ENCODE measurements at regions not wholly inside any gene's neighbourhood (a gene's known extent, or its start where the extent isn't known, plus 50 kb on each side); places are given as distances from the start of the nearest gene placed in this dataset.

DNA sequence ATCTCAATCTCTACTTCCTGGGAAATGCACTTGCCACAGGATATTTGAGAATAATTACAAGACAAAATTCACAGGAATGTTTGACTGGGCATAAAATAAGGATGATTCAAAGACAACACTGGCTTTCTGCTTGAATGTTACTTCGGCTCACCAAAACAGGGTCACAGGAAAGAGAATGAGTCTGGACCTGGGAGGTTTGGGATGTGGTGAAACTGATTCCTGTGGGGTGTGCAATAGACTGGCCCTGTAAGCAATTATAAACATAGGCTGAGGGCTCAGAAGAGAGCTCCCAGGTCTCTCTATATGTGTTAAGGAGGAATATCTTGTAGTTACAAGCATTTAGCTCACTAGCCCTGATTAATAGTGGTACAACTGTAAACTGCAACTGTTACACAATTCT, 613.9 kb upstream of the CELF2 start:
- H3K27me3 ChIP-seq, result no peaks in the 10 kb centered on the region
- H3K4me1 ChIP-seq (ENCODE audit: insufficient read depth), result no peaks in the 10 kb centered on the region
- H3K79me2 ChIP-seq, result no peaks in the 10 kb centered on the region
- H3K36me3 ChIP-seq (replicated peaks; ENCODE audit: insufficient read depth, low read depth), result no peaks in the 10 kb centered on the region
- H3K9me2 ChIP-seq (replicated peaks; ENCODE audit: insufficient read depth), result no peaks in the 10 kb centered on the region
- no peak overlapping the region for H3K27ac ChIP-seq
- 100% methylated on average over 1 of the region's 1 CpG for WGBS (ENCODE audit: low lambda C conversion rate, missing lambda C conversion rate)
- no peak overlapping the region for H3K4me2 ChIP-seq
- no peak for TF ChIP-seq EZH2 (IDR thresholded peaks at IDR 0.05; ENCODE audit: borderline replicate concordance)
- TF ChIP-seq EZH2phosphoT487 (IDR thresholded peaks at IDR 0.05; ENCODE audit: low read depth, severe bottlenecking, unreplicated experiment), result no peak
- TF ChIP-seq, protein P1, sequence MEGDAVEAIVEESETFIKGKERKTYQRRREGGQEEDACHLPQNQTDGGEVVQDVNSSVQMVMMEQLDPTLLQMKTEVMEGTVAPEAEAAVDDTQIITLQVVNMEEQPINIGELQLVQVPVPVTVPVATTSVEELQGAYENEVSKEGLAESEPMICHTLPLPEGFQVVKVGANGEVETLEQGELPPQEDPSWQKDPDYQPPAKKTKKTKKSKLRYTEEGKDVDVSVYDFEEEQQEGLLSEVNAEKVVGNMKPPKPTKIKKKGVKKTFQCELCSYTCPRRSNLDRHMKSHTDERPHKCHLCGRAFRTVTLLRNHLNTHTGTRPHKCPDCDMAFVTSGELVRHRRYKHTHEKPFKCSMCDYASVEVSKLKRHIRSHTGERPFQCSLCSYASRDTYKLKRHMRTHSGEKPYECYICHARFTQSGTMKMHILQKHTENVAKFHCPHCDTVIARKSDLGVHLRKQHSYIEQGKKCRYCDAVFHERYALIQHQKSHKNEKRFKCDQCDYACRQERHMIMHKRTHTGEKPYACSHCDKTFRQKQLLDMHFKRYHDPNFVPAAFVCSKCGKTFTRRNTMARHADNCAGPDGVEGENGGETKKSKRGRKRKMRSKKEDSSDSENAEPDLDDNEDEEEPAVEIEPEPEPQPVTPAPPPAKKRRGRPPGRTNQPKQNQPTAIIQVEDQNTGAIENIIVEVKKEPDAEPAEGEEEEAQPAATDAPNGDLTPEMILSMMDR (IDR thresholded peaks at IDR 0.05; ENCODE audit: poor library complexity), result no peak
- H3K9me3 ChIP-seq (ENCODE audit: low read depth), result no peaks in the 10 kb centered on the region
- H4K20me1 ChIP-seq (ENCODE audit: insufficient read depth, poor library complexity, severe bottlenecking), result no peaks in the 10 kb centered on the region
- no peak overlapping the region for H2AFZ ChIP-seq
- DNase-seq (ENCODE audit: low spot score), result no peak
- no peak overlapping the region for H3K4me3 ChIP-seq

DNA sequence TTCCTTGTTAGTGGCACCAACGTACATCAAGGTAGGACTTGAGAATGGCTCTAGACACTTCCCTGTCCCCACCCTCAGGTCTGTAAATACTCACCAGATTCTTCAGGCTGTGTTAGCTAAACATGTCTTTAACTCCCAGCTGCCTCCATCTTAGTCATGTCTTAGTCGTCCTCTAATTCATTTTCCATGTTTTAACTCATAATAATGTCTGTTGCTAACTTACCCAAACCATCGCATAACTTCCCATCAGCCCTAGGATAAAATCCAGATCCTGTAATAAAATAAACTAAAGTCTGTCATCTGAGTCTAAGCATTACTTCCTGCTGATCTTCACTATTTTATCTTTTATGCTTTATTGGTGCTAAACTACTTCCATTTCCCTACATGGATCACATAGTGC, 600.0 kb upstream of the CELF2 start:
- no peak overlapping the region for H2AFZ ChIP-seq
- TF ChIP-seq, protein P1 (IDR thresholded peaks at IDR 0.05; ENCODE audit: poor library complexity), result no peak
- no peak for DNase-seq (ENCODE audit: low spot score)
- H3K4me2 ChIP-seq, result no peak overlapping the region
- H3K9me2 ChIP-seq (replicated peaks; ENCODE audit: insufficient read depth), result no peaks in the 10 kb centered on the region
- H3K27ac ChIP-seq, result no peak overlapping the region
- no peak overlapping the region for H3K4me3 ChIP-seq
- no peaks in the 10 kb centered on the region for H3K36me3 ChIP-seq (replicated peaks; ENCODE audit: insufficient read depth, low read depth)
- H3K27me3 ChIP-seq, result no peaks in the 10 kb centered on the region
- H4K20me1 ChIP-seq (ENCODE audit: insufficient read depth, poor library complexity, severe bottlenecking), result no peaks in the 10 kb centered on the region
- no peaks in the 10 kb centered on the region for H3K79me2 ChIP-seq
- H3K9me3 ChIP-seq (ENCODE audit: low read depth), result no peaks in the 10 kb centered on the region
- 72% methylated on average over 3 of the region's 3 CpGs for WGBS (ENCODE audit: low lambda C conversion rate, missing lambda C conversion rate)
- H3K4me1 ChIP-seq (ENCODE audit: insufficient read depth), result no peaks in the 10 kb centered on the region

DNA sequence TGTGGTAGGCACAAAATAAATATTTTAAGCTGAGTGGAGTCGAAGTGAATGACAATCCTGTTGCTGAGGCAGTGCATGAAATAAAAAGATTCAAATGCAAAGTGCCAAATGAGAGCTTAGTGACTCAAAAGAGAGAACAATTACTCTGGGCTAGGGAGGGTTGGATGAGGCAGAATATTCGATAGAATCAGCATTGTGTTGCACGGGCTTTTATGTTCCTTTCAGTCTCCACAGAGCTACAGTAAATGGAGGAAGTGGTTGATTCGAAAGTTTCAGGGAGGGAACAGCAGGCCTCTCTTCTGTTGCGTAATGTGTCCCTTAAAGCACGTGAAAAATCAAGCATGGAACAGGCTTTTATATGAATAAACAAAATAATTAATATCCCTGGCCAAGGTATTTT, 599.3 kb upstream of the CELF2 start:
- TF ChIP-seq EZH2phosphoT487 (IDR thresholded peaks at IDR 0.05; ENCODE audit: low read depth, severe bottlenecking, unreplicated experiment), result no peak
- no peak for TF ChIP-seq EZH2 (IDR thresholded peaks at IDR 0.05; ENCODE audit: borderline replicate concordance)
- TF ChIP-seq, protein P1 (IDR thresholded peaks at IDR 0.05; ENCODE audit: poor library complexity), result no peak
- Histone ChIP-seq H3K4me1 (ENCODE audit: insufficient read depth) (no peaks in the 10 kb centered on the region), H3K4me2 (no peak overlapping the region), H3K27me3 (no peaks in the 10 kb centered on the region), H3K4me3 (no peak overlapping the region), H3K9me2 (replicated peaks; ENCODE audit: insufficient read depth) (no peaks in the 10 kb centered on the region), H3K79me2 (no peaks in the 10 kb centered on the region), H3K36me3 (replicated peaks; ENCODE audit: insufficient read depth, low read depth) (no peaks in the 10 kb centered on the region), H3K27ac (no peak overlapping the region), H2AFZ (no peak overlapping the region), H3K9me3 (ENCODE audit: low read depth) (no peaks in the 10 kb centered on the region), H4K20me1 (ENCODE audit: insufficient read depth, poor library complexity, severe bottlenecking) (no peaks in the 10 kb centered on the region)
- 76% methylated on average over 6 of the region's 6 CpGs for WGBS (ENCODE audit: low lambda C conversion rate, missing lambda C conversion rate)
- no peak for DNase-seq (ENCODE audit: low spot score)

DNA sequence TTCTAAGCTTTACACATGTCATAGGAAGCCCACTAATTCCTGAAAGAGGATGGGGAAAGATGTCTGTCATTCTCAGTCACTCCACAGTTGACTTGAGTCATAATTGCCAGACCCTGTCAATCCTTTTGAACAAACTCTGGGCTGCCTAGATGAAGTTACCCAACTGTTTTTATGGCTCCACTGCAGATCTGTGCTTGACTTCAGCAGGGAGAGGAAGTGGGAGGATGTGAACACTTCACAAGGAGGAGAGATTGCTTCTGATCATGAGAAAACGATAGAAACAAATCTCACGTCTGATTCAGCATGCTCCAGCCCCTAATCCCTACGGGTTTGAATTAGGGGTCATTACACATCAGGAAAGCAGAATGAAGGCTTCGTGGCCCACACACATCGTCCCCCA, 596.6 kb upstream of the CELF2 start:
- H3K79me2 ChIP-seq, result no peaks in the 10 kb centered on the region
- H3K9me2 ChIP-seq (replicated peaks; ENCODE audit: insufficient read depth), result no peaks in the 10 kb centered on the region
- H4K20me1 ChIP-seq (ENCODE audit: insufficient read depth, poor library complexity, severe bottlenecking), result no peaks in the 10 kb centered on the region
- TF ChIP-seq, protein P1 (IDR thresholded peaks at IDR 0.05; ENCODE audit: poor library complexity), result no peak
- TF ChIP-seq EZH2 (IDR thresholded peaks at IDR 0.05; ENCODE audit: borderline replicate concordance) (no peak), EZH2phosphoT487 (IDR thresholded peaks at IDR 0.05; ENCODE audit: low read depth, severe bottlenecking, unreplicated experiment) (no peak)
- no peak for DNase-seq (ENCODE audit: low spot score)
- no peaks in the 10 kb centered on the region for H3K36me3 ChIP-seq (replicated peaks; ENCODE audit: insufficient read depth, low read depth)
- H3K4me1 ChIP-seq (ENCODE audit: insufficient read depth), result no peaks in the 10 kb centered on the region
- no peak overlapping the region for H2AFZ ChIP-seq
- no peaks in the 10 kb centered on the region for H3K27me3 ChIP-seq
- no peak overlapping the region for H3K4me2 ChIP-seq
- 83% methylated on average over 5 of the region's 5 CpGs for WGBS (ENCODE audit: low lambda C conversion rate, missing lambda C conversion rate)
- no peak overlapping the region for H3K4me3 ChIP-seq
- H3K9me3 ChIP-seq (ENCODE audit: low read depth), result no peaks in the 10 kb centered on the region
- H3K27ac ChIP-seq, result no peak overlapping the region
